ENCODE measurements at regions not wholly inside any gene's neighbourhood (a gene's known extent, or its start where the extent isn't known, plus 50 kb on each side); places are given as distances from the start of the nearest gene placed in this dataset.
A peak's percentile ranks its signal among the peaks of the same experiment; 100 is the strongest.

- peak in 5 of 9 donors; percentile 13 to 53 (median 41) for DNase-seq (ENCODE audit: low read depth in 6 of 9, low spot score in 9 of 9)
- Histone ChIP-seq H3K36me3 (ENCODE audit: control insufficient read depth in 2 of 2, insufficient read depth in 2 of 2, low read length in 1 of 2) (no peaks in the 10 kb centered on the region), H3K4me3 (ENCODE audit: low read length in 2 of 2) (no peak overlapping the region), H3K4me1 (ENCODE audit: control insufficient read depth in 2 of 2, insufficient read depth in 2 of 2, low read length in 2 of 2) (peaks cover 4 to 6% of the 10 kb centered on the region in 2 donors), H3K9me3 (ENCODE audit: control insufficient read depth in 2 of 2, insufficient read depth in 1 of 2, low read length in 1 of 2) (peaks cover 0 to 3% of the 10 kb centered on the region in 2 donors), H3K27me3 (ENCODE audit: control insufficient read depth in 2 of 2, insufficient read depth in 1 of 2, low read length in 1 of 2) (peaks cover 0 to 9% of the 10 kb centered on the region in 2 donors), H3K27ac (ENCODE audit: low read depth in 1 of 2, low read length in 1 of 2) (no peak overlapping the region)
- WGBS: 70% methylated on average over 10 of the region's 10 CpGs
Observed at GRCh38 chr13:110822669-110822945, 92.3 kb downstream of the ANKRD10 start.

GRCh38 chr13:110824702-110825300 lies 90.1 kb downstream of the ANKRD10 start:
- Histone ChIP-seq H3K27me3 (ENCODE audit: control insufficient read depth in 2 of 2, insufficient read depth in 1 of 2, low read length in 1 of 2) (peaks cover 0 to 2% of the 10 kb centered on the region in 2 donors), H3K4me1 (ENCODE audit: control insufficient read depth in 2 of 2, insufficient read depth in 2 of 2, low read length in 2 of 2) (peaks cover 0 to 3% of the 10 kb centered on the region in 2 donors), H3K9me3 (ENCODE audit: control insufficient read depth in 2 of 2, insufficient read depth in 1 of 2, low read length in 1 of 2) (no peaks in the 10 kb centered on the region), H3K4me3 (ENCODE audit: low read length in 2 of 2) (no peak overlapping the region), H3K27ac (ENCODE audit: low read depth in 1 of 2, low read length in 1 of 2) (no peak overlapping the region), H3K36me3 (ENCODE audit: control insufficient read depth in 2 of 2, insufficient read depth in 2 of 2, low read length in 1 of 2) (no peaks in the 10 kb centered on the region)
- DNase-seq (ENCODE audit: low read depth in 6 of 9, low spot score in 9 of 9): no peak
- WGBS: 95% methylated on average over 13 of the region's 13 CpGs

- H3K4me1 ChIP-seq (ENCODE audit: control insufficient read depth in 2 of 2, insufficient read depth in 2 of 2, low read length in 2 of 2): peaks cover 0 to 3% of the 10 kb centered on the region in 2 donors
Observed at GRCh38 chr13:110825516-110825915, 89.4 kb downstream of the ANKRD10 start.

GRCh38 chr13:110826101-110826500 lies 88.8 kb downstream of the ANKRD10 start:
- DNase-seq (ENCODE audit: low read depth in 6 of 9, low spot score in 9 of 9): no peak
- H3K27ac ChIP-seq (ENCODE audit: low read depth in 1 of 2, low read length in 1 of 2): no peak overlapping the region
- no peak overlapping the region for H3K4me3 ChIP-seq (ENCODE audit: low read length in 2 of 2)
- H3K27me3 ChIP-seq (ENCODE audit: control insufficient read depth in 2 of 2, insufficient read depth in 1 of 2, low read length in 1 of 2): no peaks in the 10 kb centered on the region
- H3K4me1 ChIP-seq (ENCODE audit: control insufficient read depth in 2 of 2, insufficient read depth in 2 of 2, low read length in 2 of 2): peaks cover 0 to 3% of the 10 kb centered on the region in 2 donors
- H3K9me3 ChIP-seq (ENCODE audit: control insufficient read depth in 2 of 2, insufficient read depth in 1 of 2, low read length in 1 of 2): no peaks in the 10 kb centered on the region
- H3K36me3 ChIP-seq (ENCODE audit: control insufficient read depth in 2 of 2, insufficient read depth in 2 of 2, low read length in 1 of 2): no peaks in the 10 kb centered on the region
- 95% methylated on average over 5 of the region's 5 CpGs for WGBS

More at GRCh38 chr13:110825516-110825915, 89.4 kb downstream of the ANKRD10 start:
- Histone ChIP-seq H3K27ac (ENCODE audit: low read depth in 1 of 2, low read length in 1 of 2) (no peak overlapping the region), H3K4me3 (ENCODE audit: low read length in 2 of 2) (no peak overlapping the region), H3K9me3 (ENCODE audit: control insufficient read depth in 2 of 2, insufficient read depth in 1 of 2, low read length in 1 of 2) (no peaks in the 10 kb centered on the region), H3K27me3 (ENCODE audit: control insufficient read depth in 2 of 2, insufficient read depth in 1 of 2, low read length in 1 of 2) (peaks cover 0 to 2% of the 10 kb centered on the region in 2 donors), H3K36me3 (ENCODE audit: control insufficient read depth in 2 of 2, insufficient read depth in 2 of 2, low read length in 1 of 2) (no peaks in the 10 kb centered on the region)
- 87% methylated on average over 13 of the region's 13 CpGs for WGBS
- no peak for DNase-seq (ENCODE audit: low read depth in 6 of 9, low spot score in 9 of 9)

GRCh38 chr13:110826861-110827672 lies 87.8 kb downstream of the ANKRD10 start:
- H3K36me3 ChIP-seq (ENCODE audit: control insufficient read depth in 2 of 2, insufficient read depth in 2 of 2, low read length in 1 of 2): no peaks in the 10 kb centered on the region
- WGBS: 86% methylated on average over 4 of the region's 4 CpGs
- no peaks in the 10 kb centered on the region for H3K9me3 ChIP-seq (ENCODE audit: control insufficient read depth in 2 of 2, insufficient read depth in 1 of 2, low read length in 1 of 2)
- no peak overlapping the region for H3K4me3 ChIP-seq (ENCODE audit: low read length in 2 of 2)
- H3K27ac ChIP-seq (ENCODE audit: low read depth in 1 of 2, low read length in 1 of 2): no peak overlapping the region
- no peaks in the 10 kb centered on the region for H3K27me3 ChIP-seq (ENCODE audit: control insufficient read depth in 2 of 2, insufficient read depth in 1 of 2, low read length in 1 of 2)
- peaks cover 0 to 3% of the 10 kb centered on the region in 2 donors for H3K4me1 ChIP-seq (ENCODE audit: control insufficient read depth in 2 of 2, insufficient read depth in 2 of 2, low read length in 2 of 2)
- DNase-seq (ENCODE audit: low read depth in 6 of 9, low spot score in 9 of 9): no peak
